ENCODE measurements at regions not wholly inside any gene's neighbourhood (a gene's known extent, or its start where the extent isn't known, plus 50 kb on each side); places are given as distances from the start of the nearest gene placed in this dataset.

DNA sequence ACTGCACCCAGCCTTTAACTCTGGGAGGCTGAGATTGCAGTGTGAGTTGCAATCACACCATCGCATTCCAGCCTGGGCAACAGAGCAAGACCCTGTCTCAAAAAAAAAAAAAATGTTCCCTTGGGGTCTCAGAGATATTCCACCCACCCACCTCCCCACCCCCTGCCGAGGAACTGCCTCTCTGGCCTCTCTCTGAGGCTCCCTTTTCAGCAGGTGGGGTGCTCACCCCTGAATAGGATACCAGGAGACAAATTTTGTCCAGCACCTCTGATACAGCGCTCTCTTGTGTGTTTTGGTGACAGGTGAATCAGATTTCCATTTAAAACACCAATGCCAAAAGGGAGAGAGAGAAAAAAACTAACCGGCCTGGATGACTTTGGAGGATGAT is 92.6 kb upstream of the KIF5B start:
- Histone ChIP-seq H3K79me2 (ENCODE audit: insufficient read depth, low read length) (no peaks in the 10 kb centered on the region), H3K9me2 (ENCODE audit: low read depth, low read length) (no peaks in the 10 kb centered on the region), H3K4me2 (ENCODE audit: low read length) (no peak overlapping the region), H4K20me1 (ENCODE audit: insufficient read depth, low read length) (no peaks in the 10 kb centered on the region), H3K27ac (ENCODE audit: low read depth, low read length, poor library complexity, severe bottlenecking) (no peak overlapping the region), H3F3A (ENCODE audit: insufficient read depth, low read length) (no peaks in the 10 kb centered on the region), H3K36me3 (ENCODE audit: insufficient read depth, low read length) (no peaks in the 10 kb centered on the region), H3K4me3 (ENCODE audit: low read depth, low read length, poor library complexity, severe bottlenecking) (no peak overlapping the region), H3K27me3 (ENCODE audit: insufficient read depth, low read length) (no peaks in the 10 kb centered on the region; the same call in 1 of the 2 replicates), H3K4me1 (ENCODE audit: insufficient read depth, low read length, severe bottlenecking) (no peaks in the 10 kb centered on the region), H3K9me3 (ENCODE audit: low read length) (no peaks in the 10 kb centered on the region), H3K9ac (ENCODE audit: low read length) (no peak overlapping the region), H2AFZ (ENCODE audit: low read length) (no peak overlapping the region)
- no peak for TF ChIP-seq EZH2 (IDR thresholded peaks at IDR 0.05; ENCODE audit: borderline replicate concordance, low read length)
- TF ChIP-seq, protein P1, sequence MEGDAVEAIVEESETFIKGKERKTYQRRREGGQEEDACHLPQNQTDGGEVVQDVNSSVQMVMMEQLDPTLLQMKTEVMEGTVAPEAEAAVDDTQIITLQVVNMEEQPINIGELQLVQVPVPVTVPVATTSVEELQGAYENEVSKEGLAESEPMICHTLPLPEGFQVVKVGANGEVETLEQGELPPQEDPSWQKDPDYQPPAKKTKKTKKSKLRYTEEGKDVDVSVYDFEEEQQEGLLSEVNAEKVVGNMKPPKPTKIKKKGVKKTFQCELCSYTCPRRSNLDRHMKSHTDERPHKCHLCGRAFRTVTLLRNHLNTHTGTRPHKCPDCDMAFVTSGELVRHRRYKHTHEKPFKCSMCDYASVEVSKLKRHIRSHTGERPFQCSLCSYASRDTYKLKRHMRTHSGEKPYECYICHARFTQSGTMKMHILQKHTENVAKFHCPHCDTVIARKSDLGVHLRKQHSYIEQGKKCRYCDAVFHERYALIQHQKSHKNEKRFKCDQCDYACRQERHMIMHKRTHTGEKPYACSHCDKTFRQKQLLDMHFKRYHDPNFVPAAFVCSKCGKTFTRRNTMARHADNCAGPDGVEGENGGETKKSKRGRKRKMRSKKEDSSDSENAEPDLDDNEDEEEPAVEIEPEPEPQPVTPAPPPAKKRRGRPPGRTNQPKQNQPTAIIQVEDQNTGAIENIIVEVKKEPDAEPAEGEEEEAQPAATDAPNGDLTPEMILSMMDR (IDR thresholded peaks at IDR 0.05; ENCODE audit: low read length): no peak

DNA sequence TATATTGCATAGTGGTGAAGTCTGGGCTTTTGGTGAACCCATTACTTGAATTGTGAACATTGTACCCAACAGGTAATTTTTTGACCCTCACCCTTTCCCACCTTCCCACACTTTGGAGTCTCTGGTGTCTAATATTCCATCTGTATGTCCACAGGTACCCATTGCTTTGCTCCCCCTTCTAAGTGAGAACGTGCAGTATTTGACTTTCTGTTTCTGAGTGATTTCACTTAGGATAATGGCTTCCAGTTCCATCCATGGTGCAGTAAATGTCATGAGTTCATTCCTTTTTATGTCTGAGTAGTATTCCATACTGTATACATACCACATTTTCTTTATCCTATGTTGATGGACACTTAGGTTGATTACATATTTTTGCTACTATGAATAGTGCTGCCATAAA is 91.5 kb upstream of the KIF5B start:
- TF ChIP-seq, protein P1 (IDR thresholded peaks at IDR 0.05; ENCODE audit: low read length): no peak
- TF ChIP-seq EZH2 (IDR thresholded peaks at IDR 0.05; ENCODE audit: borderline replicate concordance, low read length): no peak
- H3K9ac ChIP-seq (ENCODE audit: low read length): no peak overlapping the region
- H3F3A ChIP-seq (ENCODE audit: insufficient read depth, low read length): no peaks in the 10 kb centered on the region
- H3K36me3 ChIP-seq (ENCODE audit: insufficient read depth, low read length): no peaks in the 10 kb centered on the region
- H3K4me3 ChIP-seq (ENCODE audit: low read depth, low read length, poor library complexity, severe bottlenecking): no peak overlapping the region
- H3K9me2 ChIP-seq (ENCODE audit: low read depth, low read length): no peaks in the 10 kb centered on the region
- H3K4me2 ChIP-seq (ENCODE audit: low read length): no peak overlapping the region
- H3K27me3 ChIP-seq (ENCODE audit: insufficient read depth, low read length): no peaks in the 10 kb centered on the region; the same call in 1 of the 2 replicates
- H2AFZ ChIP-seq (ENCODE audit: low read length): no peak overlapping the region
- H3K27ac ChIP-seq (ENCODE audit: low read depth, low read length, poor library complexity, severe bottlenecking): no peak overlapping the region
- H3K4me1 ChIP-seq (ENCODE audit: insufficient read depth, low read length, severe bottlenecking): no peaks in the 10 kb centered on the region
- H3K79me2 ChIP-seq (ENCODE audit: insufficient read depth, low read length): no peaks in the 10 kb centered on the region
- H3K9me3 ChIP-seq (ENCODE audit: low read length): no peaks in the 10 kb centered on the region
- H4K20me1 ChIP-seq (ENCODE audit: insufficient read depth, low read length): no peaks in the 10 kb centered on the region

DNA sequence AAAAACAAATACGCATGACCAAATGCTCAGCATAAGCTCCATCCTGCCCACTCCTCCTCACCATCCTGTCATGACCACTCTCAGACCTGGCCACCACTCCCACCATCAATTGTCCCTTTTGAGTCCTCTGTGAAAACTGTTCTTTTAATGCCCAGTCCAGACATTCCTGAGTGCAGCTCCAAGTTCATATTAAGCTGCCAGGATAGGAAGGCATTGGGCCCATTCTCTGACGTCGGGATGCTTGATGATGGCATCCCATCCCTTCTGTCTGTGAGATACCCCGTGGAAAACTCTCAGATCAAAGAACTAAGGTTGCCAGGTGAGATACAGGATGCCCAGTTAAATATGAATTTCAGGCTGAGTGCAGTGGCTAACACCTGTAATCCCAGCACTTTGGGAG is 89.9 kb upstream of the KIF5B start:
- no peaks in the 10 kb centered on the region; the same call in 1 of the 2 replicates for H3K27me3 ChIP-seq (ENCODE audit: insufficient read depth, low read length)

More for the DNA sequence above, 89.9 kb upstream of the KIF5B start:
- H3K79me2 ChIP-seq (ENCODE audit: insufficient read depth, low read length): no peaks in the 10 kb centered on the region
- no peaks in the 10 kb centered on the region for H3K36me3 ChIP-seq (ENCODE audit: insufficient read depth, low read length)
- H3K9me3 ChIP-seq (ENCODE audit: low read length): no peaks in the 10 kb centered on the region
- no peaks in the 10 kb centered on the region for H3F3A ChIP-seq (ENCODE audit: insufficient read depth, low read length)
- H3K4me3 ChIP-seq (ENCODE audit: low read depth, low read length, poor library complexity, severe bottlenecking): no peak overlapping the region
- H3K9ac ChIP-seq (ENCODE audit: low read length): no peak overlapping the region
- no peaks in the 10 kb centered on the region for H3K4me1 ChIP-seq (ENCODE audit: insufficient read depth, low read length, severe bottlenecking)
- H3K27ac ChIP-seq (ENCODE audit: low read depth, low read length, poor library complexity, severe bottlenecking): no peak overlapping the region
- TF ChIP-seq EZH2 (IDR thresholded peaks at IDR 0.05; ENCODE audit: borderline replicate concordance, low read length): no peak
- TF ChIP-seq, protein P1 (IDR thresholded peaks at IDR 0.05; ENCODE audit: low read length): no peak
- no peaks in the 10 kb centered on the region for H3K9me2 ChIP-seq (ENCODE audit: low read depth, low read length)
- no peak overlapping the region for H3K4me2 ChIP-seq (ENCODE audit: low read length)
- H2AFZ ChIP-seq (ENCODE audit: low read length): no peak overlapping the region
- H4K20me1 ChIP-seq (ENCODE audit: insufficient read depth, low read length): no peaks in the 10 kb centered on the region

All from OCI-LY1 (cell line).